Activated B cell treated with CpG ODN at 0.5 μM for 24 hours (primary cell): ENCODE measurements at regions not wholly inside any gene's neighbourhood (a gene's known extent, or its start where the extent isn't known, plus 50 kb on each side); places are given as distances from the start of the nearest gene placed in this dataset.

Source experiments
- ATAC-seq: fragments of 200-7000 bp; cut with Tn5 transposase; one replicate; pipeline ENCODE4 v1.10.0; 2021; ENCODE audit warnings: low read depth, mild to moderate bottlenecking, moderate library complexity
- CTCF ChIA-PET: fragments of 350-600 bp; sonication (Branson Sonifier 250); formaldehyde crosslinking; loops from one replicate; lab custom pipeline; 2021; ENCODE audit warnings: antibody characterized with exemption; lab: Charles Lee
- POLR2A ChIA-PET: fragments of 350-600 bp; sonication (Branson Sonifier 250); formaldehyde crosslinking; loops from one replicate; lab custom pipeline; 2021; ENCODE audit warnings: antibody characterized with exemption; lab: Charles Lee
- DNase-seq: peaks from one replicate; pipeline ENCODE4 v3.0.0; 2022
- H3K27ac Mint-ChIP-seq: one replicate; pipeline ENCODE4 v1.8.0; 2020; ENCODE audit warnings: mixed read lengths
- H3K27me3 Mint-ChIP-seq: one replicate; pipeline ENCODE4 v1.8.0; 2021; ENCODE audit warnings: mixed read lengths
- H3K36me3 Mint-ChIP-seq: one replicate; pipeline ENCODE4 v1.8.0; 2021; ENCODE audit warnings: low read depth, mixed read lengths
- H3K4me1 Mint-ChIP-seq: one replicate; pipeline ENCODE4 v1.8.0; 2021; ENCODE audit warnings: mixed read lengths
- H3K4me3 Mint-ChIP-seq: one replicate; pipeline ENCODE4 v1.8.0; 2020; ENCODE audit warnings: mild to moderate bottlenecking, mixed read lengths
- H3K9me3 Mint-ChIP-seq: one replicate; pipeline ENCODE4 v1.8.0; 2020; ENCODE audit warnings: mixed read lengths
- intact Hi-C: fragments of 100-400 bp; cut with micrococcal nuclease; formaldehyde crosslinking; loops from one replicate; pipeline ENCODE4 v1.15.1; 2024
- TF ChIP-seq, protein P1 (sequence below): fragments of 200-600 bp; IDR thresholded peaks from one replicate; pipeline ENCODE4 v1.8.0; 2022; ENCODE audit warnings: antibody characterized with exemption, mild to moderate bottlenecking

DNA sequence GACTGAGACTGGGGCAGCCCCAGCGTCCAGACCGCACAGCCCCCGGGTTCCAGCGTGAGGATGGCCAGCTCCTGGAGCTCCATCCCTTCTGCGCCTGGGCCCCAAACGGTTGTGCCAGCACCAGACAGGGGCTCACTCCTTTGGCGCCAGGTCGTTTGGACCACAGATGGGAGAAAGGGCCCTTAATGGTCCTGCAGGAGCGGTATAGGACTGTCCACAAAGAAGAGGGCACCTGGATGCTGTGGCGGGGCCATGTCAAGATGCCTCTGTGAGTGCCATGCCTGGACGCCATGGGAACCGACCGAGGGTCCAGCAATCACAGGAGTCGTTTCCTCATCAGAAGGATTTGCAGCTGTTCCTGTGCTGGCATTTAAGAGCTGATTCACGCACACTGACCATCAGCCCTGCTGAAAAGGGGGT lies 82.7 kb downstream of the DLL1 start:
- H3K27ac Mint-ChIP-seq: no peak overlapping the region
- H3K9me3 Mint-ChIP-seq: peaks cover 9% of the 10 kb centered on the region
- H3K27me3 Mint-ChIP-seq: peaks cover 7% of the 10 kb centered on the region
- no peaks in the 10 kb centered on the region for H3K36me3 Mint-ChIP-seq
- intact Hi-C loops: no loop called here
- ChIA-PET POLR2A (no interaction called here), CTCF (no interaction called here)
- H3K4me1 Mint-ChIP-seq: no peaks in the 10 kb centered on the region
- DNase-seq (no peak), ATAC-seq (no peak)
- TF ChIP-seq, protein P1, sequence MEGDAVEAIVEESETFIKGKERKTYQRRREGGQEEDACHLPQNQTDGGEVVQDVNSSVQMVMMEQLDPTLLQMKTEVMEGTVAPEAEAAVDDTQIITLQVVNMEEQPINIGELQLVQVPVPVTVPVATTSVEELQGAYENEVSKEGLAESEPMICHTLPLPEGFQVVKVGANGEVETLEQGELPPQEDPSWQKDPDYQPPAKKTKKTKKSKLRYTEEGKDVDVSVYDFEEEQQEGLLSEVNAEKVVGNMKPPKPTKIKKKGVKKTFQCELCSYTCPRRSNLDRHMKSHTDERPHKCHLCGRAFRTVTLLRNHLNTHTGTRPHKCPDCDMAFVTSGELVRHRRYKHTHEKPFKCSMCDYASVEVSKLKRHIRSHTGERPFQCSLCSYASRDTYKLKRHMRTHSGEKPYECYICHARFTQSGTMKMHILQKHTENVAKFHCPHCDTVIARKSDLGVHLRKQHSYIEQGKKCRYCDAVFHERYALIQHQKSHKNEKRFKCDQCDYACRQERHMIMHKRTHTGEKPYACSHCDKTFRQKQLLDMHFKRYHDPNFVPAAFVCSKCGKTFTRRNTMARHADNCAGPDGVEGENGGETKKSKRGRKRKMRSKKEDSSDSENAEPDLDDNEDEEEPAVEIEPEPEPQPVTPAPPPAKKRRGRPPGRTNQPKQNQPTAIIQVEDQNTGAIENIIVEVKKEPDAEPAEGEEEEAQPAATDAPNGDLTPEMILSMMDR: no peak
- no peak overlapping the region for H3K4me3 Mint-ChIP-seq

DNA sequence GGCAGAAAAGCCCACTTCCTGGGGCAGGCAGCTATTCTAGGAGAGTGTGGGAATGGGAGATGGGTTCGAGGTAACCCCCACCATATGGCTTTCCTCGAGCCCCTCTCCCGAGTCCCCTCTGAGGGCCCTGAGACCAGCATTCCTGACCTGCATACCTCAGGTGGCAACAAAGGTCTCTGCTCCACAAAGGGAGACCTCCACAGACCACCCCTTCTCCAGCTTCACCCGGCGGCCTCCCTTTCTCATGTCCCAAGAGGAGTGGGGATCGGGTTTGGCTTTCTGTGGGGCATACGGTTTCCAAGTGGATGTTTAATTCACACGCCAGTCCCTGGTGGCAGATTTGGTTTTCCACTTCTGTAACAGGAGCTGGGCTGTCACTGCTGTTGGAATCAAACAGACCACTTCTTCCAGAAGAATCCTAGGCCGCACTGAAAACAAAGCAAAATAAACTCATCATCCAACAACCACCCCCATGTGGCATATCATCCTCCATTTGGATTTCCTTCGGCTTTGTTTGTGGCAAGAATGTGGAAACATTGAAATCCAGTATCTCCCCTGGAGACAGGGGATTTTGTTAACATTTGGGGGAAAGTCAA lies 83.2 kb downstream of the DLL1 start:
- H3K27ac Mint-ChIP-seq: no peak overlapping the region
- DNase-seq (no peak), ATAC-seq (no peak)
- H3K9me3 Mint-ChIP-seq: peaks cover 13% of the 10 kb centered on the region
- intact Hi-C loops: no loop called here
- TF ChIP-seq, protein P1: no peak
- peaks cover 7% of the 10 kb centered on the region for H3K27me3 Mint-ChIP-seq
- ChIA-PET CTCF (no interaction called here), POLR2A (no interaction called here)
- no peak overlapping the region for H3K4me3 Mint-ChIP-seq
- H3K36me3 Mint-ChIP-seq: no peaks in the 10 kb centered on the region
- no peaks in the 10 kb centered on the region for H3K4me1 Mint-ChIP-seq

DNA sequence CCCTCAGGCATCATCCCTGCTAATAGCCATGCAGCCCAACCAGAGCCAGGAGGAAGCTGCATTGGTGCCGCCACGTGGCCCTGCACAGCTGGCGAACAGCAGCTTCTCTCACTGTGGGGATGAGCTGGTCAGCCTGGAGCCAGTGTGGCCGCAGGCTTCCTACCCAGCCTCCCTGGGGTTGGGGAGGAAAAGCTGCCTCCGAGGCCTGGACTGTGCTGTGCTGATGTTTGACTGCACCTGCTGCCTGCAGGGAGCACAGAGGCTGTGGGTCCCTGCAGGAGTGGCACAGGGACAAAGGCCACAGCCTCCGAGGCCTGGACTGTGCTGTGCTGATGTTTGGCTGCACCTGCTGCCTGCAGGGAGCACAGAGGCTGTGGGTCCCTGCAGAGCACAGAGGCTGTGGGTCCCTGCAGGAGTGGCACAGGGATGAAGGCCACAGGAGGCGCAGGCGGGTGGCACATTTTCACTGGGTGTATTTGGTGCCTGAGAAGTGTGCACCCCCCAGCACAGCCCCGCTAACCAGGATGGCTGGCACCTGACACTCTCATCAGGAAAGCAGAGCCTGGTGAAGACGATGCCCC lies 83.9 kb downstream of the DLL1 start:
- Mint-ChIP-seq H3K36me3 (no peaks in the 10 kb centered on the region), H3K9me3 (peaks cover 14% of the 10 kb centered on the region), H3K27ac (no peak overlapping the region), H3K27me3 (peaks cover 7% of the 10 kb centered on the region), H3K4me1 (no peaks in the 10 kb centered on the region), H3K4me3 (no peak overlapping the region)
- ChIA-PET POLR2A (no interaction called here), CTCF (no interaction called here)
- TF ChIP-seq, protein P1: no peak
- DNase-seq (no peak), ATAC-seq (no peak)
- intact Hi-C loops: no loop called here

DNA sequence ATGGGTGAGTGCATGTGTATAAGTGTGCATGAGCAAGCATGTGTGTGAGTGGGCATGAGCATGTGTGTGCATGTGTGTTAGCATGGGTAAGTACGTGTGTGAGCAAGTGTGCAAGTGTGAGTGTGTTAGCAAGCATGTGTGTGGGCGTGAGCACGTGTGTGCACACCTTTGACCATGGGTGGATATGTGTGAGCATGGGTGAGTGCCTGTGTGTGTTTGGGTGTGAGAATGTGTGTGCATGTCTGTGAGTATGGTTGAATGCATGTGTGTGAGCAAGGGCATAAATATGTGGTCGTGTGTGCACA lies 84.6 kb downstream of the DLL1 start:
- Mint-ChIP-seq H3K27me3 (peaks cover 7% of the 10 kb centered on the region), H3K4me1 (no peaks in the 10 kb centered on the region), H3K36me3 (no peaks in the 10 kb centered on the region), H3K4me3 (no peak overlapping the region), H3K9me3 (peaks cover 14% of the 10 kb centered on the region), H3K27ac (no peak overlapping the region)
- intact Hi-C loops: no loop called here
- ATAC-seq: no peak
- TF ChIP-seq, protein P1: no peak
- CTCF ChIA-PET: no interaction called here
- POLR2A ChIA-PET: no interaction called here
- DNase-seq: no peak

DNA sequence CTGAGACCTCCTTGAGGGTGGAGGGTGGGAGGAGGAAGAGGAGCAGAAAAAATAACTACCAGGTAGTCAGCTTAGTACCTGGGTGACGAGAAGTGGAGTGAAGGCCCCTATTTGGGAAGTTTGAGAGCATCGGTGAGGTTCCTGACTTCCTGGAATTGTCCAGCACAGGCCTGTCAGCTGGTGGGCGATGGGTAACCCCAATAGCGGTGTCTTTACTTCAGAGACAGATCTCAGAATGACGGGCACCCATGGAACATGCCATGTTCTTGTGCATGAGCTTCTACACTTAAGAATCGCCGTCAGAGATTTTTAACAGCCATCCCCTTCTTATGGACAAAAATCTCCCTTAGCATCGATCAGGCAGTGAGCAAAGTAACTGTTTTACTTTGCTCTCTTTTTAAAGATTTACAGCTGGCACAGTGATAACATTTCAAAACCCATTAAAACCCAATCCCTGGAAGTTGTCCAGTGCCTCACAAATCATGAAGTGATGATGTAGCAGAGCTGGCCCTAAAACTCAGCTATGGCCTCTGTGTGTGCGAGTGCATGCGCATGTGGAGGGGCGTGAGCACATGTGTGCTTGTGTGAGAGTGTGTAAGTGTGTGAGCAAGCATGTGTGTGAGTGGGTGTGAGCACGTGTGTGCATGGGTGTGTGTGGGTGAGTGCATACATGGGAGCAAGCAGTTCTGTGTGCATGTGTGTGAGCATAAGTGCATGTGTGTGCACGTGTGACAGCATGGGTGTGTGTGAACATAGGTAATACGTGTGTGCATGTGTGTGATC lies 85.2 kb downstream of the DLL1 start:
- TF ChIP-seq, protein P1: no peak
- H3K9me3 Mint-ChIP-seq: peaks cover 14% of the 10 kb centered on the region
- H3K27ac Mint-ChIP-seq: no peak overlapping the region
- intact Hi-C loops: no loop called here
- H3K4me3 Mint-ChIP-seq: no peak overlapping the region
- no peaks in the 10 kb centered on the region for H3K4me1 Mint-ChIP-seq
- ATAC-seq (no peak), DNase-seq (no peak)
- CTCF ChIA-PET: no interaction called here
- H3K36me3 Mint-ChIP-seq: no peaks in the 10 kb centered on the region
- H3K27me3 Mint-ChIP-seq: peaks cover 7% of the 10 kb centered on the region
- POLR2A ChIA-PET: no interaction called here
